Adrenal gland (tissue), 5 donors: ENCODE measurements at regions not wholly inside any gene's neighbourhood (a gene's known extent, or its start where the extent isn't known, plus 50 kb on each side); places are given as distances from the start of the nearest gene placed in this dataset.

Experiments used
- CTCF ChIP-seq, 6 experiments: fragments of 450-650 bp in 4 of 6; fragments of 200-600 bp in 2 of 6; sonication (generic) in 1 of 6; IDR thresholded peaks; 1 replicate in 5 of 6; 2 replicates in 1 of 6; pipeline versions ENCODE4 v1.5.1 to v1.8.0; 2016 to 2021; ENCODE audit warnings: antibody characterized with exemption in 6 of 6, mild to moderate bottlenecking in 2 of 6, moderate library complexity in 1 of 6
- POLR2A ChIP-seq, 2 donors: fragments of 450-650 bp; IDR thresholded peaks; one replicate each; pipeline ENCODE4 v1.6.1; 2017; ENCODE audit warnings: antibody characterized with exemption in 2 of 2, mild to moderate bottlenecking in 2 of 2, moderate library complexity in 1 of 2
- donor health status: DM: no; HTN: no; CAD: no.

- TF ChIP-seq CTCF (IDR thresholded peaks at IDR 0.05) (no peak), POLR2A (IDR thresholded peaks at IDR 0.05) (no peak)
Measured at GRCh38 chr2:71783815-71784214, 330.5 kb downstream of the DYSF start.
